HG03378 (cell line): ENCODE measurements at regions not wholly inside any gene's neighbourhood (a gene's known extent, or its start where the extent isn't known, plus 50 kb on each side); places are given as distances from the start of the nearest gene placed in this dataset.

Experiments used
- ATAC-seq: cut with Tn5 transposase; IDR thresholded peaks from one replicate; pipeline ENCODE4 v1.9.1; 2021; ENCODE audit warnings: mild to moderate bottlenecking, moderate library complexity; ENCODE audit not compliant: unreplicated experiment

- ATAC-seq = no peak
Measured at GRCh38 chr7:18081617-18082016, 54.0 kb upstream of the PRPS1L1 start.

GRCh38 chr7:18082169-18082568 lies 54.5 kb upstream of the PRPS1L1 start:
- no peak for ATAC-seq

DNA sequence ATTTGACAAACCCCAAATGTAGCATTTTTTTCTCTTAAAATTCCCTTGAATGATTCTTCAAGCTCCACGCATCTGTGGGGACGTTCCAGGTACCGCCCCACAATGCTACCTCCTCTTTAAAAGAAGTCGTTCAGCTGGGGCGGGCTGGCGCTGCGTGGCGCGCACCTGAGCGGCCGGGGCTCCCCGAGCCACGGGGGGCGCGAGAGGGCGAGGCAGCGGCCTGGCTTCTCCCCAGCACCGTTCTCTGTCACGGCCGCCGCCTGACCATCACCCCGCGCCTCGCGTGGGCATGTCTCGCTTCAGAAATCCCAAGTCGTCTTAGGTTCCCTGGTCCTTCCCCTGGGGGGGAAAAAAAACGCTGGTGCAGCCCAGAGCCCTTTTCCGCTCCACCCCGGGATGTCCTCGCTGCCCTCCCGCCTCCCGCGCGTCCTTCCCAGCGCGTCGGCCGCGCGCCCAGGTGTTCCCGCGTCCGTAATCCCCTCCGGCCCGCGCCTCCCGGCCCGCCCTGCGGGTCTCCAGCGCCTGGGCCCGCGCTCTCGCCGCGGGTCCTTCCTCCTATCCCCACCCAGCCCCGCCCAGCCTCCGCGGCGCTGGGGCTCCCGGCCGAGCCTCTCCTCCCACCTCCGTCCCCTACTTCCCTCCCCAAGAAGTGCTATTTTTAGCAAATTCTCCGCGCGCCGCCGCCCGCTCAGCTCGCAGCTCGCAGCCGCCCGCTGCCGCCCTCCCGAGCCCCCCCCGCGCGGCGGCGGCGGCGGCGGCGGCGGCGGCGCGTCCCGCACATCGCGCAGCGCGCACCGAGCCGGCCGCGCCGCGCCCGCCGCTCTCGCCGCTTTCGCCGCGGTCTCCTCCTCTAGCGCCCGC lies 58.7 kb upstream of the PRPS1L1 start:
- no peak for ATAC-seq

- no peak for ATAC-seq
Measured at GRCh38 chr7:18087026-18087686, 59.5 kb upstream of the PRPS1L1 start.

- ATAC-seq = no peak
Measured at GRCh38 chr7:18087687-18088078, 60.0 kb upstream of the PRPS1L1 start.

GRCh38 chr7:18096087-18096486 lies 68.4 kb upstream of the PRPS1L1 start:
- no peak for ATAC-seq

DNA sequence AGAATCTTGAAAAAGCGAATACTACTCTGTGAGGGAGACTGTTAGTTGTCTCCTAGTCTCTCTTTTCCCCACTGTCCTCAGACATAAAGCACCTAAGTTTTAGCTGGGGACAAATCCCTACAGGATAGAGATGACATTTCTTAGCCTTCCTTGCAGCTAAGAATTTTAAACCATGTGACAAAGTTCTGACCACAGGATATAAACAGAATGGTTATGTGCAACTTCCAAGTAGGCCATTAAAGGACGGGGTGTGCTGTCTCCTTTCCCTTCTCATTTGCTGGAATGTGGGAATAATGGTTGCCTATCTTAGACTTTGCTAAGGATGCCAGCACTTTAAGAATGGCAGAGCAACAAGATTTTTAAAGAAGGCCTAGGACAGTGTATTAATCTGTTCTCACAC lies 74.9 kb upstream of the PRPS1L1 start:
- ATAC-seq = no peak

- ATAC-seq = no peak
Measured at GRCh38 chr7:18103436-18104218, 76.0 kb upstream of the PRPS1L1 start.

GRCh38 chr7:18109762-18110161 lies 82.1 kb upstream of the PRPS1L1 start:
- ATAC-seq = no peak

DNA sequence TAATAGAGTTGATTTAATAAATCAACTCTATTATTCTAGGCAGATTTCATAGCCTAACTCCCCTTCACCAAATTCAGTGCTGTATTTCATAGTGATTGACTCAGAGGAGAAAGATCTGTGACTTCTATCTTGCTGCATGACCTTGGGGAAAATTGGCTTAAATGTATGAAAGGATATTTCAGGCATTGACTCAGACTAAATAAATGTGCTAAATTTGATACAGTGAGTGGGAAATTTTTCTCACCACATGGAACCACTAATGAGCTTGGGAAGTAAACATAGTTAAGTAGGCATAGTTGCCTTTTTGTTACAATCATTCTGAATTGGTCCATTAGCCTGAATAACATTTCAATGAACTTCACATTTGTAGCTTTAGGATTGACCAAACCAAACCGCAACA lies 89.0 kb upstream of the PRPS1L1 start:
- ATAC-seq = no peak

GRCh38 chr7:18117482-18117881 lies 89.8 kb upstream of the PRPS1L1 start:
- ATAC-seq = no peak

- ATAC-seq = no peak
Measured at GRCh38 chr7:18119985-18120384, 92.3 kb upstream of the PRPS1L1 start.

- ATAC-seq = no peak
Measured at GRCh38 chr7:18123508-18124239, 96.0 kb upstream of the PRPS1L1 start.

- no peak for ATAC-seq
Measured at GRCh38 chr7:18125476-18125875, 97.8 kb upstream of the PRPS1L1 start.

DNA sequence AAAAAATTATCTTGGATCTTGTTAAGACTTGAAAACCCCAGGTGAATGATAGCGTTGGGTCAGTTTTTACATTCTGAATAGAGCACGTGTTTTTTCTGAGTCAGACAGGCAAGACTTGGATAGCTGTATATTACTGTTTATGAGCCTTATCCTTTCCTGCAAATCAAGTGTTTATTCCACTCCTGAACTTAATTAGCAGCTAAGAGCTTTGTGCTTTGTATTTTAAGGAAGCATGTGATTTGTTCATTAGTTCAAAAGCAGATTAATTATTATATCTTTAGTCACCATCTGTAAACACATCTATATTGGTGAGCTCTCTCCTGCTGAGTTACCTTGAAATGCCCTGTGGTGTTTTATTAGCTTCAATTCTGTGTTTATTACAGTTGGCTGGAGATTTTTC lies 98.6 kb upstream of the PRPS1L1 start:
- no peak for ATAC-seq

DNA sequence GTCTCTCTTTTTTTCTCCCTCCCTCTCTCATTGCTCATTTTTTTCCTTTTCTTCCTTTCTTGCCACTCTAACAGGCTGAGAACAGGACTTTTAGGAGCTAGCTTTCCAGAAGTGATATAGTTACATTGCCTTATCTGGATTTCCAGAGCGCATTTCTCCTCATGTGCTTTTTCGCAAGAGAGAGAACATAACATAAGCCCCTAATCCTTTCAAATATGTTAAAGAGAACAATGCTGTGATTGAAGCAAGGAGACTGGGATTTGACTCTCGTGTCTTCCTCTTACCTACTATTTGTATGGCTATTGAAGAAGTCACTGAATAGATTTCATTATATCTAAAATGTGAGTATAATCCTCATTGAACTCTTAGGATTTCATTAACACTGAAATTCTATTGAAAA lies 101.2 kb upstream of the PRPS1L1 start:
- no peak for ATAC-seq

DNA sequence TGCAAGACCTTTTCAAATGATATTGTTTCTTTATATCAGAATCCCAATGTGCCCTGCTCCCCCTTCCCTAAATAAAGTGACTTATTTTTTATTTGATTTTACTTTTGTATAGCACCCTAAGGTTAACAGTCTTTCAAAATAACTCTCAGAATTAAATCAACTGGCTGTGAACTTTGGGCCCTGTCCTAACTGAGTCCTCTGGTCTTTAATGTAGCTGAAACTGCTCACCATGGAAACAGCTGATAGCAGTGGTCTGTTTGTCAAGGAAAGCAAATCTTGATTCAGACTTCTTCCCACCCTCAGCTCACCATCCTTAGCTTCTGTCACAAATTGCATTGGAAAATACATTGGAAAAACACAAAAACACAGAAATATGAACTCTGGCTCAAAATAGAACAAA lies 105.2 kb upstream of the PRPS1L1 start:
- ATAC-seq = no peak

DNA sequence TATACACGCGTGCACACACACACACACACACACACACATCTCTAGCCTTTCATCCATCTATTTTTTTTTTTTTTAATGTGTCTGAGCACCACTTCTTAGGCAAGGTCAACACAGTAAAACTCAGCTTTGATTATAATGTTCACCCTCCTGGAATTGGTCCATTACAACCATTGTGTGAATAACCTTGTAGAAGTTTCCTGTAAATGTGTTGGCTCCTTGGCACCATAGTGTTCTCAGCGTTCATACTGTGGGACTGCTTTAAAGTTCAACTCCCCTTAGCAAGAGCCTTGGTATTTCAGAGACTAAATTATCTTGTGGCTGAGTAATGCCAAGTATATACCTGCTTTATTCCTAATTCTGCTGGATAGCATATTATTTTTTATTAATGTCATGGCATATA lies 106.3 kb upstream of the PRPS1L1 start:
- no peak for ATAC-seq

DNA sequence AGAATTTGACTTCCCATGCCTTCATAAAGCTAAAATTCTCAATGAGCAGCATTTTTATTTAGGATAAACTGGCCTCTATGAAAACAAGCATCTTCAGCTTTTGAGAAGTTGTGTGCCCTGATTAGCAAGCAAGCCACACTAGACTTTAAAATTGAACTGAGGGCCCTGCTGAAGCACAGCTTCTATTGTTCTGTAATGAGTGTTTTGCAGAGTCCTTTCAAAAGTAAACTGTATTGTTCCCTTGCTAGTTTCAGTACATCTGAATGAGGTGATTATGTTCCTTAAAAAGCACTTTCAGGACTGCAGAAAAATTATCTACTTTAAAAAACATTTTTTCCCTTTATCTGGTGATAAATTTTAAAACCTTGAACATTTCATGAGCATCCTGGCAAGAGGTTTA lies 113.3 kb upstream of the PRPS1L1 start:
- no peak for ATAC-seq

DNA sequence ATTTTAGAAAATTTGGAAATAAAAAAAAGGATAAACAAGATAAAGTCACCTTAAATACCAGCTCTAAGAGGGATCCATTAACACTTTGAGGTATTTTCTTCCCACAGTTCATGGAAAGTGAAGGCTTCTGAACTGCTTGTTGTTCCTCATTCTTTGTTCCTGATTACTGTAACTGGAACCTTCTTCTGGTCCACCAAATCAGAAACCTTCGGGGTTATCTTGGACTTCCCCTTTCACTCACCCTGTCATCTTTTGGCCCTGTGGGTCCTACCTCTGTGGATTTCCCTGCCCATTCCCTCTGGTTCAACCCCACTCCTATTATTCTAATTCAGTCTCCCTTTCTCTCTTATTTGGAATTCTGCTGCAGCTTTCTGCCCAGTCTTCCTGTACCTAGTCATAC lies 116.5 kb upstream of the PRPS1L1 start:
- peak; percentile 54 for ATAC-seq

DNA sequence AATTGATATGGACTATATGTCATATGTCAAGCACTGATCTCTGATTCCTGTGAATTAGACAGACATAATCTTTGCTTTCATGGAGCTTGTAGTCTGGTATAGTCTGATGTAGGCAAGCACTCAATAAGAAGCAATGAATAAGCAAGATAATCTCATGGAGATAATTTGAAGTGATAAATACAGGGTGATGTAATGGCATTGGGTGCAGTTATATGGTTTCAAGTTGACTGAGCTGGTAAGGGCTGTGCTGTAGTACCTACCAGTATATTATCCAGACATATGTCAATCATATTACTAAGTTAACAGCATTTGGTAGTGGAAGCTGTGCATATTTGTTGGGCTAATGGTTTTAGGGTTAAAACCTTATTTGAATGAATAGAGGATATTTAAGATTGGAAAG lies 117.5 kb upstream of the PRPS1L1 start:
- no peak for ATAC-seq
